ENCODE measurements at regions not wholly inside any gene's neighbourhood (a gene's known extent, or its start where the extent isn't known, plus 50 kb on each side); places are given as distances from the start of the nearest gene placed in this dataset.

GRCh38 chr12:88736031-88736430, 155.8 kb upstream of the KITLG start:
- no peak for DNase-seq

GRCh38 chr12:88733008-88733407, 152.7 kb upstream of the KITLG start:
- DNase-seq (no peak), ATAC-seq (ENCODE audit: insufficient read depth, low FRiP score) (no peak)
- TF ChIP-seq CTCF (IDR thresholded peaks at IDR 0.05; ENCODE audit: control extremely low read depth, extremely low read depth) = no peak
- Histone ChIP-seq H3K27ac (ENCODE audit: low read depth in 1 of 2, low read length in 1 of 2) (no peak overlapping the region), H3K9me3 (ENCODE audit: control insufficient read depth in 4 of 4, insufficient read depth in 3 of 4, low read length in 3 of 4) (no peaks in the 10 kb centered on the region), H3K9ac (ENCODE audit: insufficient read depth in 1 of 2, low read length in 2 of 2) (no peak overlapping the region), H3K4me3 (no peak overlapping the region), H3K27me3 (ENCODE audit: control insufficient read depth in 3 of 3, insufficient read depth in 3 of 3, low read length in 2 of 3) (no peaks in the 10 kb centered on the region), H3K36me3 (ENCODE audit: control insufficient read depth in 4 of 4, insufficient read depth in 4 of 4, low read length in 4 of 4) (no peaks in the 10 kb centered on the region), H3K4me1 (ENCODE audit: control insufficient read depth in 5 of 5, insufficient read depth in 5 of 5, low read length in 5 of 5) (no peaks in the 10 kb centered on the region)
- 89 to 95% methylated on average over 2 of the region's 2 CpGs for WGBS, 2 donors

More at GRCh38 chr12:88736031-88736430, 155.8 kb upstream of the KITLG start:
- no peaks in the 10 kb centered on the region for H3K27me3 ChIP-seq (ENCODE audit: control insufficient read depth in 3 of 3, insufficient read depth in 3 of 3, low read length in 2 of 3)
- H3K9ac ChIP-seq (ENCODE audit: insufficient read depth in 1 of 2, low read length in 2 of 2) = no peak overlapping the region
- H3K9me3 ChIP-seq (ENCODE audit: control insufficient read depth in 4 of 4, insufficient read depth in 3 of 4, low read length in 3 of 4) = no peaks in the 10 kb centered on the region
- H3K4me3 ChIP-seq = no peak overlapping the region
- TF ChIP-seq CTCF (IDR thresholded peaks at IDR 0.05; ENCODE audit: control extremely low read depth, extremely low read depth) = no peak
- H3K36me3 ChIP-seq (ENCODE audit: control insufficient read depth in 4 of 4, insufficient read depth in 4 of 4, low read length in 4 of 4) = no peaks in the 10 kb centered on the region
- no peak for ATAC-seq (ENCODE audit: insufficient read depth, low FRiP score)
- 96 to 98% methylated on average over 1 of the region's 1 CpG for WGBS, 2 donors
- no peaks in the 10 kb centered on the region for H3K4me1 ChIP-seq (ENCODE audit: control insufficient read depth in 5 of 5, insufficient read depth in 5 of 5, low read length in 5 of 5)
- H3K27ac ChIP-seq (ENCODE audit: low read depth in 1 of 2, low read length in 1 of 2) = no peak overlapping the region

GRCh38 chr12:88729196-88729595, 148.9 kb upstream of the KITLG start:
- Histone ChIP-seq H3K9me3 (ENCODE audit: control insufficient read depth in 4 of 4, insufficient read depth in 3 of 4, low read length in 3 of 4) (no peaks in the 10 kb centered on the region), H3K4me1 (ENCODE audit: control insufficient read depth in 5 of 5, insufficient read depth in 5 of 5, low read length in 5 of 5) (peaks cover 0 to 5% (median 0%) of the 10 kb centered on the region in 5 donors), H3K9ac (ENCODE audit: insufficient read depth in 1 of 2, low read length in 2 of 2) (no peak overlapping the region), H3K27ac (ENCODE audit: low read depth in 1 of 2, low read length in 1 of 2) (no peak overlapping the region), H3K36me3 (ENCODE audit: control insufficient read depth in 4 of 4, insufficient read depth in 4 of 4, low read length in 4 of 4) (no peaks in the 10 kb centered on the region), H3K27me3 (ENCODE audit: control insufficient read depth in 3 of 3, insufficient read depth in 3 of 3, low read length in 2 of 3) (no peaks in the 10 kb centered on the region), H3K4me3 (no peak overlapping the region)
- DNase-seq = no peak
- no peak for TF ChIP-seq CTCF (IDR thresholded peaks at IDR 0.05; ENCODE audit: control extremely low read depth, extremely low read depth)
- no peak for ATAC-seq (ENCODE audit: insufficient read depth, low FRiP score)

Data from lung (tissue), 11 donors.